SK-N-SH treated with all-trans-retinoic acid at 6 μM for 48 hours (cell line): ENCODE measurements at regions not wholly inside any gene's neighbourhood (a gene's known extent, or its start where the extent isn't known, plus 50 kb on each side); places are given as distances from the start of the nearest gene placed in this dataset.

Source experiments
- ATAC-seq: fragments of 200-7000 bp; cut with Tn5 transposase; 3 replicates; pipeline ENCODE4 v1.9.1; 2020; ENCODE audit warnings: mild to moderate bottlenecking, moderate library complexity
- OSR1 ChIP-seq: fragments of 250-450 bp; sonication (Bioruptor Pico); IDR thresholded peaks from 2 replicates; pipeline ENCODE4 v1.8.0; 2022; ENCODE audit warnings: moderate library complexity, mild to moderate bottlenecking, inconsistent platforms
- POU6F1 ChIP-seq: fragments of 250-450 bp; sonication (Bioruptor Pico); IDR thresholded peaks from 2 replicates; pipeline ENCODE4 v1.8.0; 2021; ENCODE audit warnings: low read depth, mild to moderate bottlenecking, moderate library complexity, borderline replicate concordance
- RARB ChIP-seq: fragments of 250-450 bp; sonication (Bioruptor Pico); IDR thresholded peaks from 2 replicates; pipeline ENCODE4 v1.8.0; 2021; ENCODE audit warnings: mild to moderate bottlenecking, moderate library complexity
- SNAI2 ChIP-seq: fragments of 250-450 bp; sonication (Bioruptor Pico); IDR thresholded peaks from 2 replicates; pipeline ENCODE4 v1.5.0; 2020; ENCODE audit warnings: mild to moderate bottlenecking, moderate library complexity
- TSHZ2 ChIP-seq: fragments of 250-450 bp; sonication (Bioruptor Pico); IDR thresholded peaks from 2 replicates; pipeline ENCODE4 v1.5.0; 2020; ENCODE audit warnings: mild to moderate bottlenecking, moderate library complexity
- ZFP30 ChIP-seq: fragments of 450-650 bp; formaldehyde crosslinking; IDR thresholded peaks from 2 replicates; pipeline ENCODE4 v1.5.0; 2022; ENCODE audit warnings: mild to moderate bottlenecking, moderate library complexity
- ZNF8 ChIP-seq: fragments of 450-650 bp; formaldehyde crosslinking; IDR thresholded peaks from 2 replicates; pipeline ENCODE4 v1.5.0; 2020; ENCODE audit warnings: mild to moderate bottlenecking, moderate library complexity

DNA sequence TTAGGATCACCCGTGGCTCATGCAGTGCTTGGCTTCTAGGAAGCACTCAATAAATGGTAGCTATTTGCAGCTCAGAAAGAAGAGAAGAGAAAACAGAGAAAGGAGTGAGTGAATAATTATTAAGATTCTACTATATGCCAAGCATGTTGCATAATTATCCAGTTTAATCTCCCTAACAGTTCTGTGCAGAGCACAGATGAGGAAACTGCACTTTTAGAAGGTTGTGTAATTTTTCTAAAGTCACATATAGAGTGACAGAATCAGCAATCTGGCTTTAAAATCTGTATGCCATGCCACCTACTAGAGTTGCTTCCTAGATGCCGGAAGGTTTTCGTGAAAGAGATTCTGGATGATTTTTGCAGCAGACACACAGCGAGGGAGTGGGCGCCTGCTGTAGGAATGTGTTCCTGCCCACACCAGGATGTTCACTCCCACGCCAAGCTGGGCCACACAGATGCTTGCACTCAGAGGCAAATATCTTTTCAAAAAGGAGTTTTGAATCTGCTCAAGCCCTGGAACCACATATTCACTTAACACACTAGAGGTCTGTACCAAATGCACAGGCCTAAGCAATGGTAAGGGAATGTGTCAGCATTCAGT, 50.2 kb upstream of the SMCO2 start:
- TF ChIP-seq POU6F1 (CRISPR knock-in tag) (no peak), SNAI2 (CRISPR knock-in tag) (no peak), ZNF8 (CRISPR knock-in tag) (no peak), TSHZ2 (no peak), OSR1 (CRISPR knock-in tag) (no peak), ZFP30 (no peak), RARB (no peak)
- ATAC-seq: no peak; the same call in 2 of the 3 replicates
